GM18868 (cell line): ENCODE measurements at regions not wholly inside any gene's neighbourhood (a gene's known extent, or its start where the extent isn't known, plus 50 kb on each side); places are given as distances from the start of the nearest gene placed in this dataset.

ENCODE experiments used
- ATAC-seq: cut with Tn5 transposase; IDR thresholded peaks from one replicate; pipeline ENCODE4 v1.9.1; 2021; ENCODE audit warnings: mild to moderate bottlenecking, moderate library complexity; ENCODE audit not compliant: unreplicated experiment

GRCh38 chrX:63993936-63994335, 208.9 kb upstream of the ARHGEF9 start:
- no peak for ATAC-seq

GRCh38 chrX:63985906-63986305, 200.9 kb upstream of the ARHGEF9 start:
- ATAC-seq = no peak

GRCh38 chrX:63979480-63979879, 194.5 kb upstream of the ARHGEF9 start:
- ATAC-seq = no peak

- no peak for ATAC-seq
Measured at GRCh38 chrX:63967551-63967950, 182.5 kb upstream of the ARHGEF9 start.

- no peak for ATAC-seq
Measured at GRCh38 chrX:63963095-63963784, 178.2 kb upstream of the ARHGEF9 start.

- ATAC-seq = no peak
Measured at GRCh38 chrX:63961964-63962363, 176.9 kb upstream of the ARHGEF9 start.

- no peak for ATAC-seq
Measured at GRCh38 chrX:63959975-63960374, 175.0 kb upstream of the ARHGEF9 start.

GRCh38 chrX:63958134-63958865, 173.3 kb upstream of the ARHGEF9 start:
- no peak for ATAC-seq

- no peak for ATAC-seq
Measured at GRCh38 chrX:63935835-63936234, 150.8 kb upstream of the ARHGEF9 start.

- no peak for ATAC-seq
Measured at GRCh38 chrX:63934791-63935190, 149.8 kb upstream of the ARHGEF9 start.

- ATAC-seq = no peak
Measured at GRCh38 chrX:63934160-63934559, 149.1 kb upstream of the ARHGEF9 start.

- ATAC-seq = no peak
Measured at GRCh38 chrX:63932907-63933306, 147.9 kb upstream of the ARHGEF9 start.

GRCh38 chrX:63932006-63932405, 147.0 kb upstream of the ARHGEF9 start:
- ATAC-seq = no peak

- no peak for ATAC-seq
Measured at GRCh38 chrX:63930140-63930539, 145.1 kb upstream of the ARHGEF9 start.

GRCh38 chrX:63929608-63930007, 144.6 kb upstream of the ARHGEF9 start:
- ATAC-seq = no peak

- ATAC-seq = no peak
Measured at GRCh38 chrX:63927848-63928247, 142.8 kb upstream of the ARHGEF9 start.

GRCh38 chrX:63922221-63922620, 137.2 kb upstream of the ARHGEF9 start:
- ATAC-seq = no peak

- peak; percentile 91 for ATAC-seq
Measured at GRCh38 chrX:63920875-63921274, 135.9 kb upstream of the ARHGEF9 start.

- ATAC-seq = no peak
Measured at GRCh38 chrX:63919081-63919480, 134.1 kb upstream of the ARHGEF9 start.

- no peak for ATAC-seq
Measured at GRCh38 chrX:63918611-63919010, 133.6 kb upstream of the ARHGEF9 start.

- ATAC-seq = no peak
Measured at GRCh38 chrX:63917296-63917695, 132.3 kb upstream of the ARHGEF9 start.

GRCh38 chrX:63913719-63914118, 128.7 kb upstream of the ARHGEF9 start:
- ATAC-seq = no peak

GRCh38 chrX:63889001-63889400, 104.0 kb upstream of the ARHGEF9 start:
- no peak for ATAC-seq
